ENCODE measurements at regions not wholly inside any gene's neighbourhood (a gene's known extent, or its start where the extent isn't known, plus 50 kb on each side); places are given as distances from the start of the nearest gene placed in this dataset.

DNA sequence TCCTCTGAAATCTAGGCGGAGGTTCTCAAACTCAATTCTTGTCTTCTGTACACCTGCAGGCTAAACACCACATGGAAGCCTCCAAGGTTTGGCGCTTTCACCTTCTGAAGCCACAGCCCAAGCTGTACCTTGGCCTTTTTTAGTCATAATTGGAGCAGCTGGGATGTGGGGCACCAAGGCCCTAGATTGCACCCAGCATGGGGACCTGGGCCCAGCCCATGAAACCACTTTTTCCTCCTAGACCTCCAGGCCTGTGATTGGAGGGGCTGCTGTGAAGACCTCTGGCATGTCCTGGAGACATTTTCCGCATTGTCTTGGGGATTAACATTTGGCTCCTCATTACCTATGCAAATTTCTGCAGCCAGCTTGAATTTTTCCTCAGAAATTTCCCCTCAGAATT, 181.0 kb downstream of the TYW3 start:
- H3K4me1 ChIP-seq (ENCODE audit: control insufficient read depth, extremely low read depth, insufficient read depth, low read length), result no peaks in the 10 kb centered on the region
- H3K27me3 ChIP-seq (ENCODE audit: control insufficient read depth, extremely low read depth, insufficient read depth, low read length), result no peaks in the 10 kb centered on the region
- H3K9me3 ChIP-seq (ENCODE audit: control insufficient read depth, low read depth, low read length), result no peaks in the 10 kb centered on the region
- H3K9ac ChIP-seq (ENCODE audit: control insufficient read depth, extremely low read depth, insufficient read depth, low read length), result no peak overlapping the region
- DNase-seq (ENCODE audit: low read depth, low spot score), result no peak
- H3K79me2 ChIP-seq (ENCODE audit: control insufficient read depth, insufficient read depth, low read length), result no peaks in the 10 kb centered on the region
- H3K9me1 ChIP-seq (ENCODE audit: control insufficient read depth, extremely low read depth, insufficient read depth, low read length), result no peaks in the 10 kb centered on the region
- no peak overlapping the region for H2AFZ ChIP-seq (ENCODE audit: control insufficient read depth, low read length)
- H3K36me3 ChIP-seq (ENCODE audit: control insufficient read depth in 2 of 2, extremely low read depth in 1 of 2, insufficient read depth in 2 of 2, low read length in 2 of 2), result no peaks in the 10 kb centered on the region
- no peak overlapping the region for H3K4me2 ChIP-seq (ENCODE audit: control insufficient read depth, extremely low read depth, insufficient read depth, low read depth, low read length)
- H3K27ac ChIP-seq (ENCODE audit: control insufficient read depth, insufficient read depth, low read length), result no peak overlapping the region
- TF ChIP-seq CTCF (optimal IDR thresholded peaks at IDR 0.05 in 1 of 3, IDR thresholded peaks at IDR 0.05 in 1 of 3, conservative IDR thresholded peaks at IDR 0.05 in 1 of 3; ENCODE audit: extremely low read depth in 1 of 3, insufficient read depth in 2 of 3, low read length in 3 of 3) (no peak), EZH2 (IDR thresholded peaks at IDR 0.05; ENCODE audit: low read length) (no peak)
- no peak overlapping the region for H3K4me3 ChIP-seq (ENCODE audit: control insufficient read depth in 2 of 3, extremely low read depth in 1 of 3, insufficient read depth in 2 of 3, low read depth in 1 of 3, low read length in 3 of 3)
- dilution Hi-C loops (cut with MboI; ENCODE audit: extremely low pct_ligation_motif_present, low sequenced_read_pairs), result no loop called here
- no peaks in the 10 kb centered on the region for H4K20me1 ChIP-seq (ENCODE audit: control insufficient read depth, extremely low read depth, insufficient read depth, low read length)
- FAIRE-seq, result no peak

DNA sequence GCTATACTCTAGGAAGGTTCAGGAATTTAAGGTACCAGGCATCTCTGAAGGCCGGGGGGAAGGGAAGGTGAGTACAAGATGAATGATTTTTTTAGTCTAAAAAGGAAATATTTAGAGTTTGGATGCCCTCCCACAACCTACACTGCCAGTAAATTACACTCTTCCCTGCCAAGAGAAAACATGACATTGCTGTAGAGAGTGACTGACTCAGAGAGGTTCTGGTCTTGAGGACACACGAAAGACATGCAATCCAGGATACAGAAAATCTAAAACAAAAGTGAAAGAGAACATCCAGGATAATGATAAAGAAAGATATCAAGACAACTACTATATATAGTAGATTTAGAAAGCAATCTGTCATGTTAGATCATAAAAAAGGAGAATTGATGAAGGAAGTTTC, 200.5 kb downstream of the TYW3 start:
- Histone ChIP-seq H3K4me1 (ENCODE audit: control insufficient read depth, extremely low read depth, insufficient read depth, low read length) (no peaks in the 10 kb centered on the region), H3K9ac (ENCODE audit: control insufficient read depth, extremely low read depth, insufficient read depth, low read length) (no peak overlapping the region), H4K20me1 (ENCODE audit: control insufficient read depth, extremely low read depth, insufficient read depth, low read length) (no peaks in the 10 kb centered on the region), H3K9me3 (ENCODE audit: control insufficient read depth, low read depth, low read length) (no peaks in the 10 kb centered on the region), H2AFZ (ENCODE audit: control insufficient read depth, low read length) (no peak overlapping the region), H3K27me3 (ENCODE audit: control insufficient read depth, extremely low read depth, insufficient read depth, low read length) (no peaks in the 10 kb centered on the region), H3K79me2 (ENCODE audit: control insufficient read depth, insufficient read depth, low read length) (no peaks in the 10 kb centered on the region), H3K36me3 (ENCODE audit: control insufficient read depth in 2 of 2, extremely low read depth in 1 of 2, insufficient read depth in 2 of 2, low read length in 2 of 2) (no peaks in the 10 kb centered on the region), H3K27ac (ENCODE audit: control insufficient read depth, insufficient read depth, low read length) (no peak overlapping the region), H3K4me2 (ENCODE audit: control insufficient read depth, extremely low read depth, insufficient read depth, low read depth, low read length) (no peak overlapping the region), H3K4me3 (ENCODE audit: control insufficient read depth in 2 of 3, extremely low read depth in 1 of 3, insufficient read depth in 2 of 3, low read depth in 1 of 3, low read length in 3 of 3) (no peak overlapping the region), H3K9me1 (ENCODE audit: control insufficient read depth, extremely low read depth, insufficient read depth, low read length) (no peaks in the 10 kb centered on the region)
- TF ChIP-seq EZH2 (IDR thresholded peaks at IDR 0.05; ENCODE audit: low read length) (no peak), CTCF (optimal IDR thresholded peaks at IDR 0.05 in 1 of 3, IDR thresholded peaks at IDR 0.05 in 1 of 3, conservative IDR thresholded peaks at IDR 0.05 in 1 of 3; ENCODE audit: extremely low read depth in 1 of 3, insufficient read depth in 2 of 3, low read length in 3 of 3) (no peak)
- FAIRE-seq (no peak), DNase-seq (ENCODE audit: low read depth, low spot score) (no peak)
- dilution Hi-C loops (cut with MboI; ENCODE audit: extremely low pct_ligation_motif_present, low sequenced_read_pairs), result no loop called here
